GM12864 (cell line): ENCODE measurements at regions not wholly inside any gene's neighbourhood (a gene's known extent, or its start where the extent isn't known, plus 50 kb on each side); places are given as distances from the start of the nearest gene placed in this dataset.

Experiments
- DNase-seq: peaks from one replicate; pipeline ENCODE4 v3.0.0-alpha.2; 2011; ENCODE audit warnings: low read depth
- H3K4me3 ChIP-seq: 2 replicates; pipeline ENCODE4 v1.5.1; 2011; ENCODE audit warnings: mild to moderate bottlenecking, low read depth, low read length, control low read depth
- TF ChIP-seq, protein P1 (sequence below): IDR thresholded peaks from 2 replicates; pipeline ENCODE4 v1.5.1; 2011; ENCODE audit warnings: low read depth, mild to moderate bottlenecking, moderate library complexity, low read length, control low read depth, inconsistent platforms; ENCODE audit errors: missing control alignments

GRCh38 chr2:228688007-228688645 lies 506.6 kb upstream of the SPHKAP start:
- TF ChIP-seq, protein P1, sequence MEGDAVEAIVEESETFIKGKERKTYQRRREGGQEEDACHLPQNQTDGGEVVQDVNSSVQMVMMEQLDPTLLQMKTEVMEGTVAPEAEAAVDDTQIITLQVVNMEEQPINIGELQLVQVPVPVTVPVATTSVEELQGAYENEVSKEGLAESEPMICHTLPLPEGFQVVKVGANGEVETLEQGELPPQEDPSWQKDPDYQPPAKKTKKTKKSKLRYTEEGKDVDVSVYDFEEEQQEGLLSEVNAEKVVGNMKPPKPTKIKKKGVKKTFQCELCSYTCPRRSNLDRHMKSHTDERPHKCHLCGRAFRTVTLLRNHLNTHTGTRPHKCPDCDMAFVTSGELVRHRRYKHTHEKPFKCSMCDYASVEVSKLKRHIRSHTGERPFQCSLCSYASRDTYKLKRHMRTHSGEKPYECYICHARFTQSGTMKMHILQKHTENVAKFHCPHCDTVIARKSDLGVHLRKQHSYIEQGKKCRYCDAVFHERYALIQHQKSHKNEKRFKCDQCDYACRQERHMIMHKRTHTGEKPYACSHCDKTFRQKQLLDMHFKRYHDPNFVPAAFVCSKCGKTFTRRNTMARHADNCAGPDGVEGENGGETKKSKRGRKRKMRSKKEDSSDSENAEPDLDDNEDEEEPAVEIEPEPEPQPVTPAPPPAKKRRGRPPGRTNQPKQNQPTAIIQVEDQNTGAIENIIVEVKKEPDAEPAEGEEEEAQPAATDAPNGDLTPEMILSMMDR: no peak
- no peak for DNase-seq
- no peak overlapping the region for H3K4me3 ChIP-seq

DNA sequence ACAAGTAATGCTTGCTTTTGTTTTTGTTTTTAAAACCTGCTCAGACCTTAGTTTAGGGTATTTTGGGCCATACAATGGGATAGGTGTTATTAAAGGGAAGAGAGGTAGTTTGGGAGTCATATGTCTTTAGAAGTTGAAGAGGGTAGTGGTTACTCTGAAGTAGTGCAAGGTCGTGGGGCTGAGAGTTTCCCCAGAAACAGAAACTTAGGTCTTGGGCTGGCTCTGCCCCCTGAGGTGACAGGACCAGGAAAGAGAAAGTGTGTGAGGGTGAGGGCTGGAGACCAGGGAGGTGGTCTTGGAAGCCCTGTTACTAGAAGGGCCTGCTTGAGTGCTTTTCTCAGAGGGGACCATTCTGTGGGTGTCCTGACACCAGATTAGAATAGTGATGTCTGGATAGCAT lies 500.5 kb upstream of the SPHKAP start:
- DNase-seq: no peak
- TF ChIP-seq, protein P1: no peak
- no peak overlapping the region for H3K4me3 ChIP-seq

DNA sequence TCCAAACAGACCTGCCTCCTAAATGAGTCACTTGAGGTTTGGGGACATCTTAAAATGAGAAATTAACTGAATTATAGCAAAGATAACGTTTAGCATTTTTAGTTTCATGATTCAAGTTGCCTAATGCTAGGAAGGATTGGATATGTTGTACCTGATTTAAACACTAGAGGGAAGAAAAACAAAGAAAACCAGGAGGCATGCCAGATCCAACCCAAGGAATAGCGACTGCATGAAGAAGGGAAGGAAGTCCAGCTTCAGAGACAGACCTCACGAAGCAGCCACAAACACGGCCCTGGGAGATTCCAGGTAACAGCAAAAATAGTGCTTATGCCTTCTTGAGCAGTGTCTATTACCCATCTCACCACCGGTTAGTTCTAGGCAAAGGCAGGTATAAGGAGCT lies 499.9 kb upstream of the SPHKAP start:
- TF ChIP-seq, protein P1: no peak
- DNase-seq: no peak
- no peak overlapping the region for H3K4me3 ChIP-seq

DNA sequence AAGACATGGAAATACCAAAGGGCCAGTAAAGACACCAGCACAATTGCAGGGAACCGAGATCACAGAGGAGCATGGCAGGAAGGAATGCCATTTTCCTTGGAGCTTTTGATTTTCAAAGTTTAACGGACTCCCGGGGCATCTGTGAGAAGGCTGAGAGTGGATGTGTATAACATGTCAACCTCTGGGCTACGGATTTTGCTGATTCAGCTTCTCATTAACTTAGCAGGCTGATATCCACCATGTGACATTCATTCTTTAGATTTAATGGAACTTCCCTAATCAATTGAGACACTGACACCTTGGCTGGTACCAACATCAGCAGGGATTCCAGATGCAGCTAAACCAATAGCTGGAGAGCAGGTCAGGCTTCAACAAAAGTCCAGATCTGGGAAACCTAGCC lies 496.6 kb upstream of the SPHKAP start:
- TF ChIP-seq, protein P1: no peak
- H3K4me3 ChIP-seq: no peak overlapping the region
- no peak for DNase-seq

DNA sequence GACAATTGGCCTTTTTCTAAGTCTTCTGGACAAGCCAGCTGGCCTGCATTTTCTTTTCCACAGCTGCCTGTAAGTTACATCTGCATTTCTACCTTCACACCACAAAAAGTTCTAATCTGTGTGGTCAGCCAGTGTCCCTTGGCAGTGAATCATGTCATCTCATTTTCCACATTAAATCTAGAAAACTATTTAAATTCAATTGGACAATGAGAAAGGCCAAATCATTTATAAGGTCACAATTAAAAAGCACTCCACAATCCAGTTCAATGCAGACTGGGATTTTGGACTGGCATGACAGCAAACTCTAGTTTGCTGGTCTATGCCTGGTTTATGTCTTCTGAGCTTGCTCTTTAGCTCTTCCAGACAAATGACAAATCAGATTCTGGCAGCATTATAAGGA lies 494.2 kb upstream of the SPHKAP start:
- TF ChIP-seq, protein P1: no peak
- H3K4me3 ChIP-seq: no peak overlapping the region
- no peak for DNase-seq

DNA sequence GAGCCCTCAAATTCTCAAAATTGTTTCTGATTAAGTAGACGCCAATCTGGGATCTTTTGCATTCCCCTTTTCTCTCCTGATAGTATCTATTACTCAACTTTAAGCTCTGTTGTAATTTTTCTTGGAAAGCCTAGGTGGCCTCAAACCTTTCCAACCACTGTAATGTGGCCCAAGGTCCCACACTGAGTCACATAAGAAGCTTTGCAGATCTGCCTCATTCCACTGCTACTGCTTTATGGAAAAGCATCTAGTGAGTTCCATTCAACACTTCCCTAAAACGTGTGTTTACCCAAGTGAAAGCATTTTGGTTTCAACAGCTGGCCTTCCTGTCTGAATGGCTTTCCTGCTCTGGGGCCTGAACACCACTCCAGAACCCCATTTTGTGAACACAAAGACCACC lies 493.6 kb upstream of the SPHKAP start:
- no peak for DNase-seq
- H3K4me3 ChIP-seq: no peak overlapping the region
- TF ChIP-seq, protein P1: no peak

DNA sequence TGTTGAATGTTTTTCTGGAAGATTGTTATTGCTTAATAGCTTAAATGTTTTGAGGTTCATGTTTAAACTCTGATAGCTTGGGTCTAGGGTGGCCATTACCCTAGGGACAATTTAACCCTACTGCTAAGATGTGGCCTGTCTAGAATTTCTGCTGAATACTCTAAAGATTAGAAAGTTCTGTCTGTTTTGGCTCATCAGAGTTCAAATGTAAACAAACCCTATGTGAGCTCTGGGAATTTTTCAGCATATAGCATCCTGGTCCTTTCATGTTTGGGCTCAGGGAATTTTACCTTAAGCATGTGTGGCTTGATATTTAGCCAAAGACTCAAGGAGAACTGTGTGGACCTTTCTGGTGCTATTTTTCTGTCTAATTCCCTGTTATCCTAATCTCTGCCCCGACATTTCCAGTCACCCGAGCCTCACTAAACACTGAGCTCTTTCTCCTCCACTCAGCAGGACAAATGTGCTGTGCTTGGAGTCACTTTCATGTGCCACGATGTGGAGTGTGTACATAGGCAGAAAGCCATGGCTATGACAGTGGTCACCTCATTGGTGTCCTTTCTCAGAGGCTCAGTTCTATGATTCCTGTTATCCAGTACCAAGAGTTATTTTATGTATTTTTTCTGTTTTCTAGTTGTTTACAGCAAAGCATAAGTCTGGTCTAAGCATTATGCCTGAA lies 492.5 kb upstream of the SPHKAP start:
- H3K4me3 ChIP-seq: no peak overlapping the region
- no peak for DNase-seq
- TF ChIP-seq, protein P1: no peak
